Uterus (tissue), 2 donors: ENCODE measurements at regions not wholly inside any gene's neighbourhood (a gene's known extent, or its start where the extent isn't known, plus 50 kb on each side); places are given as distances from the start of the nearest gene placed in this dataset.

Experiments
- CTCF ChIP-seq, 4 experiments: fragments of 200-600 bp in 2 of 4; fragments of 450-650 bp in 2 of 4; sonication (generic) in 2 of 4; IDR thresholded peaks; one replicate each; pipeline ENCODE4 v1.5.1; 2016 to 2019; ENCODE audit warnings: antibody characterized with exemption in 4 of 4, mild to moderate bottlenecking in 2 of 4, moderate library complexity in 1 of 4
- POLR2A ChIP-seq, 2 donors: fragments of 450-650 bp; IDR thresholded peaks; one replicate each; pipeline ENCODE4 v1.6.1; 2016; ENCODE audit warnings: antibody characterized with exemption in 2 of 2, mild to moderate bottlenecking in 1 of 2, moderate library complexity in 1 of 2

- TF ChIP-seq CTCF (IDR thresholded peaks at IDR 0.05): no peak
- TF ChIP-seq POLR2A (IDR thresholded peaks at IDR 0.05): no peak
Observed at GRCh38 chr12:20213723-20214625, 154.4 kb upstream of the PDE3A start.
